Gastroesophageal sphincter (tissue), 3 donors: ENCODE measurements at regions not wholly inside any gene's neighbourhood (a gene's known extent, or its start where the extent isn't known, plus 50 kb on each side); places are given as distances from the start of the nearest gene placed in this dataset.
"Not testable (repeated sequence)": the region's sequence is repeated elsewhere in the genome, so short reads cannot be mapped to it uniquely, and the experiment has no call there.

ENCODE experiments used
- EP300 ChIP-seq: sonication (generic); formaldehyde crosslinking; IDR thresholded peaks from one replicate; pipeline ENCODE4 v1.6.1; 2017; ENCODE audit warnings: antibody characterized with exemption, mild to moderate bottlenecking
- POLR2A ChIP-seq, 2 donors: fragments of 450-650 bp; IDR thresholded peaks; one replicate each; pipeline ENCODE4 v1.6.1; 2017; ENCODE audit warnings: antibody characterized with exemption in 2 of 2, mild to moderate bottlenecking in 2 of 2, moderate library complexity in 1 of 2
- POLR2AphosphoS5 ChIP-seq: sonication (generic); formaldehyde crosslinking; IDR thresholded peaks from one replicate; pipeline ENCODE4 v1.6.1; 2017; ENCODE audit warnings: antibody characterized with exemption
- TF ChIP-seq, protein P1 (sequence below), 4 experiments: fragments of 200-600 bp in 2 of 4; fragments of 450-650 bp in 2 of 4; sonication (generic) in 1 of 4; IDR thresholded peaks; one replicate each; pipeline ENCODE4 v1.5.1; 2017 to 2019; ENCODE audit warnings: antibody characterized with exemption in 4 of 4, mild to moderate bottlenecking in 2 of 4, moderate library complexity in 2 of 4

DNA sequence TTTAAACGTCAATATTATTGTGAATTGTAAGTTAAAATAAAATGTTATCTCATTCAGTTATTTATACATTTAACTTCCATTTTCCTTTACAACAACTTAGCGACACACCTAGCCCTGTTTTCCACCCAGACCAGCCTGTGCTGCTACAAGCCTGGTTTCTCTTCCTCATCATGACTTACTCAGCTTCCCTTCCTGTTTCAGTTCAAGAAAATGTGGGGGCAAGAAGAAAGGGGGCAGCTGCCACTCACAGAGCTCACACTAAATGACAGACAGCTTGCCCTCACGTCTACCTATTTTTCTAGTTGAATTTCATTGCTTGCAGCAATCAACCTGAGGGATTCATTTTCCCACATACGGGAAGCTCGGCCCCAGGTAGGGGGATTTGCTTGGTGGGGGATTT is 496.4 kb downstream of the GOLGA6L6 start:
- TF ChIP-seq, protein P1, sequence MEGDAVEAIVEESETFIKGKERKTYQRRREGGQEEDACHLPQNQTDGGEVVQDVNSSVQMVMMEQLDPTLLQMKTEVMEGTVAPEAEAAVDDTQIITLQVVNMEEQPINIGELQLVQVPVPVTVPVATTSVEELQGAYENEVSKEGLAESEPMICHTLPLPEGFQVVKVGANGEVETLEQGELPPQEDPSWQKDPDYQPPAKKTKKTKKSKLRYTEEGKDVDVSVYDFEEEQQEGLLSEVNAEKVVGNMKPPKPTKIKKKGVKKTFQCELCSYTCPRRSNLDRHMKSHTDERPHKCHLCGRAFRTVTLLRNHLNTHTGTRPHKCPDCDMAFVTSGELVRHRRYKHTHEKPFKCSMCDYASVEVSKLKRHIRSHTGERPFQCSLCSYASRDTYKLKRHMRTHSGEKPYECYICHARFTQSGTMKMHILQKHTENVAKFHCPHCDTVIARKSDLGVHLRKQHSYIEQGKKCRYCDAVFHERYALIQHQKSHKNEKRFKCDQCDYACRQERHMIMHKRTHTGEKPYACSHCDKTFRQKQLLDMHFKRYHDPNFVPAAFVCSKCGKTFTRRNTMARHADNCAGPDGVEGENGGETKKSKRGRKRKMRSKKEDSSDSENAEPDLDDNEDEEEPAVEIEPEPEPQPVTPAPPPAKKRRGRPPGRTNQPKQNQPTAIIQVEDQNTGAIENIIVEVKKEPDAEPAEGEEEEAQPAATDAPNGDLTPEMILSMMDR (IDR thresholded peaks at IDR 0.05) = not testable (repeated sequence)
- TF ChIP-seq POLR2AphosphoS5; EP300; POLR2A (IDR thresholded peaks at IDR 0.05): not testable (repeated sequence)
